GM19452 (cell line): ENCODE measurements at regions not wholly inside any gene's neighbourhood (a gene's known extent, or its start where the extent isn't known, plus 50 kb on each side); places are given as distances from the start of the nearest gene placed in this dataset.

Experiments used
- ATAC-seq: cut with Tn5 transposase; IDR thresholded peaks from one replicate; pipeline ENCODE4 v1.9.1; 2021; ENCODE audit not compliant: unreplicated experiment

DNA sequence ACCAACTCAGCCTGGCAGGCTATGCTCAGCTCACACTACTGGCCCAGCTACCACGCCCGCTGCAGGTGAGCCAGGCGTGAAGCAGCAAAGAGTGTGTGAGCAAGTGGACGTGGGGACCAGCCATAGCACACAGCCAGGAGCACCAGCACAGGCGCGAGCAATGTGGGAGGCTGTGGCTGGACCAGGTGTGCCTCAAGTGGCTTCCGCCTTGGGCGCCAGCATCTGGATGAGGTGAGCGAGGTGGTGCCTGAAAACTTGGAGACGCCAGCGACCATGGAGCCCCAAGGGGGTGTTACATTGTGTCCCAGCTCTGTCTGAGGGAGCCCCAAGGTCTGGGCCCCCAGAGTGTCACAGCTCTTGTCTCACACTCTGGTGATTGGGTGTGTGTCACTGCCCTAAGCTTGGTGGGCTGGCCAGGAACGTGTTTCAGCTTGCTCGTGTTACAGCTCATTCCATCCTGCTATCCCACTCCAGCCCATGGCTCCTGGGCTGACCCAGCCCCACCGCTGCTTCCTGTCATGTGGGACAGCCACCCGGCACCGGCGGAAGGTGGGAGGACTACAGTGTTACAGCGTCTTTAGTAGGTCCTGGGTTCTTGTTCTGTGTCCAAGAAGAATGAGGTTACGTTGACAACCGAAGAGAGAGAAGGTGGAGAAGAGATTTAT lies 508.0 kb upstream of the MMS22L start:
- no peak for ATAC-seq

DNA sequence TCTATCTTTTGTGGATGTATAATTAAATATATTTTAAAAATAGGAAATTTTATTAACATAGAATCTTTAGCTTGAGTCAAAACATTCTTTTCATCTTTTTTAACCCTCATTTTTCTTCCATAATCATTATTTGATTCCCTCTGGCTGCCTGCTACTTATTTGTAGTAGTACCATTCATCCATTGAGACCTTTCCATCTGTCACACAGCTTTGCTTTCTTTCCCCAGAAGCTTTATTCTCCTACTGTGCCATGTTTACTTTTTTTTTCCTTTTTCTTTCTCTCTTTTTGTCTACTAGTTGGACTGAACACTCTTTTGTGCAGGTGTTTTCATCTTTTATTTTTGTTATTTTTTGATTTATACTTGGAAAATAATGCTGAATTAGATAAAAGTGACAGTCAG lies 522.6 kb upstream of the MMS22L start:
- ATAC-seq = no peak

DNA sequence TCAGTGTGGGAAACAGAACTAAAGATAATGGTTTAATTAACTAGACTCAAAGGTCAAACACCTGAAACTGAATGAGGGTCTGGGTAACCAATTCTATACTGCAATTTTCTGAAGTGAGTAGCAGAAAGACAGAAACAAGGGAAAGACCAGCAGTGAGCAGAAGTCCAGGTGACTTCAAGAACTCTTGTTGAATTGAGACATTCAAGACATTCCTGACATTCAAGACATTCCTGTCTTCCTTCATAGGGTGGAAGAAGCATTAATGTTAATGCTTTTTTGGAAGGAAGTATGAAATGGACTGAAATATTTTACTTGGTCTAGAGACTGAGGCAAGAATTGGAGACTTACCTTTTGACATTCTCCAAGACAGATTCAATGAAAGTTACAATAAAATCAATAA lies 529.9 kb upstream of the MMS22L start:
- no peak for ATAC-seq

DNA sequence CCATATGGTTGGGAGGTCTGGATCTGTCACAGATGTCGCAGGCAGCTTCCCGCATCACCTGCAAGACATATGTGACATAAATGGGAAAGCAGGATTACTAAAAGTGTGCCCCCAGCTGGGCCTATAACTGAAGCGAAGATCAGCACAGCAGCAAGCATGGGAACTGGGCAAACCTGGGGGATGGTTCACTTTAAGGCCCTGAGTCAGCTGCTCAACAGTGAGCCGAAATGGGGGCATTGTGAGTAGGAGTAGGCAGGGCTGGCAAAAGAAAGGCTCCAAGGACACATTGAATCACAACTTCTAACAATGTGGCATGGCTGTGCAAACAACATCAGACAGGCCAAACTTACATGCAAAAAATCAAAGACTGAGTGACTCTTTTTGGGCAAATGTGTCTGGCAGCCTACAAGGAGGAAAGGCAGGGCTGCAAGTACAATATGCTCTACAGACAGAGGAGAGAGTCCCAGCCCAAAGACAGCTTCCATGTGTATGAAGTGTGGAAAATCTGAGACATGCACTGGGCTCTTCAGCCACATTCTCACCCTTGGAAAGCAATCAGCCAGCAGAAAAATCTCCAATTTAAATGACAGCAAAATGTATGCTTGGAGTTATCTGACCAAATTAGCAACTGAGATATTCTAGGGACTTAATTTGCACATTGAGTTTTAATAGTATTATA lies 531.0 kb upstream of the MMS22L start:
- ATAC-seq = no peak

DNA sequence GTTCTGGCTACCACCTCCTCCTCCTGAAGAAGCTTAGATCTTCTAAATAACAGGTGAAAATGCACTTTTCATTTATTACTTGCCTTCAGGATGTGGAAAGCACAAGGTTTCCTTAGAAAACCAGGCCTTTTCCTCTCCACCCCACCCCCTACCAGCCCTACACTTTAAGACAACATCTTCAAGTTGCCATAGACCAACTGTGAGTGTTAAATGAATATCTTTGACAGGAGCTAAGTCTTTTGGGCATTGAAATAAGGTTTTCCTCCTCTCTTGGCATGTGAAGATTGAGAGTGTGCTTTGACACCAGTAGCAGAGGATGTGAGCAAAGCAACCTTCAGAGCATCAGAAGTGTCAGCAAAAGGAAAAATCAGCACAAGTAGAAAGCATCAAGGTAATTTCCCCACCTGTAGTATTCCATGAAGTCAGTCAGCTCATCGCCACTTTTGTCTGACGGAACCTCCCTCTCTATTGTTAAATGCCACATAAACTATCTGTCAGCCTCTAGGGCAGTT lies 532.3 kb upstream of the MMS22L start:
- ATAC-seq = no peak

DNA sequence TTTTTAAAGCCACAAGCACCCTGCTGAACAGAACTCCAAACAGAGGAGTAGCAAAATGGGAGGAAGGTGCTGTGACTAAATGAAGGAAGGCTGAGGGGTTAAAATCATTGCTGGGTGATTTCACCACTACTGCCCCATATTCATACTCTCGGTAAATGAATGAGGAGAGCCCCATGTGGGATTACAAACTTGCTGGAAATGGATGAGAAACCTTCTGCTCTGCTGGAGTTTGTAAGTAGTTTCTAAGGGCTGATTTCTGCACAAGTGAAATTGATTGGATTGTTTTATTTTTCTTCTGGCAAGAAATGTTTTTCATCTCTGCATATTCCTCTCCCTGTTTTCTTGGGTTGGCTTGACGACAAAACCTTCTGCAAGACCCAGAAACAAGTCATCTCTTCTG lies 533.5 kb upstream of the MMS22L start:
- ATAC-seq = no peak

DNA sequence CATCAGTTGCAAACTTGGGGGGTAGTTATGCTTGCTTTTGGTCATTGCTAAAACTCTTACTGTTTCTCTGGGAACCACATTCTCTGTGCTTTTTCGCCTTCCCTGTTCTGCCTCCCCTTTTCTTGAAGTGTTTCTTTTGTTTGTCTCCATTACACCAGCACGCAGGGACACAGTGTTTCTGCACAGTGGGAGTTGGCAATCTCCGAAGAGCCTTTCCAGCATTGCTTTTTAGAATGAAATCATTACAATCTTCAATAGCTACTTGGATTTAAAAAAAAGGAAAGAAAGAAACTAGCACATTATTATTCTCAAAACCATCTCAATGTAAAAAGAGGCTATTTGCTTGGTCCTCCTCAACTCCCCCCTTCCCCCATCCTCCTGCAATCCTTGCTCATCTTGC lies 536.7 kb upstream of the MMS22L start:
- no peak for ATAC-seq

DNA sequence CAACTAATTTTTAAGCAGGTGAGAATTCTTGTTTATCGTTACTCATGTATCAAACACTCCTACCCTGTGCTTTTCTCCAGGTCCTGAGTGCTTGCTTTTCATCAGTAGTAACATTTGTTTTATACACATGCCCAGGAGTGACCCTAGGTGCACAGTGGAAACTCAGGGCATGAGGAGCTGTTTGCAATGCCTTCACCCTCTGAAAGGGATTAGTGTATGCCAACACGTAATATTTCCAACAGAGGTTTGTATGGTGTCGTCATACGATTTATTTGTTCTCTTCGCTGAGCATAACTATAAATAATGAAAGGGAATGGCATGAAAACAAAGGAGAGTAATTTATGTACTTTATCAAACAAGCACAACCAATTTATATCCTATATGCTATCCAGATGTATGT lies 537.4 kb upstream of the MMS22L start:
- ATAC-seq = no peak

DNA sequence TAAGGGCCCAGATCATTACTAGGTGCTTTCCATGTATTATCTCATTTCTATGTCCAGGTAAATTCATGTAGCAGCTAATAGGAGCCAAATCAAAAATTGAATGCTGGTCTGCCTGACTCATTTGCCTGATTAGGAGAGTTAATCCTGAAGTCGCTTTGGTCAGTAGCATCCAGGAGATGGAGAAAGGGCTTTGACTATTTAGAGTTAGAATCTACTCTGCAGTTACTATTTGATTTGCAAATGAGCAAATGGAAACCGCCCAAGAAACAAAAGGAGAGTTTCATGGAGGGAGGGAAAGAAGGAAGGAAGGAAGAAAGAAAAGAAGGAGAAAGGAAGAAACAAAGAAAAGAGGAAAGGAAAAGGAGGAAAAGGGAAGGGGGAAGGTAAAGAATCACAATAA lies 539.6 kb upstream of the MMS22L start:
- ATAC-seq = no peak

DNA sequence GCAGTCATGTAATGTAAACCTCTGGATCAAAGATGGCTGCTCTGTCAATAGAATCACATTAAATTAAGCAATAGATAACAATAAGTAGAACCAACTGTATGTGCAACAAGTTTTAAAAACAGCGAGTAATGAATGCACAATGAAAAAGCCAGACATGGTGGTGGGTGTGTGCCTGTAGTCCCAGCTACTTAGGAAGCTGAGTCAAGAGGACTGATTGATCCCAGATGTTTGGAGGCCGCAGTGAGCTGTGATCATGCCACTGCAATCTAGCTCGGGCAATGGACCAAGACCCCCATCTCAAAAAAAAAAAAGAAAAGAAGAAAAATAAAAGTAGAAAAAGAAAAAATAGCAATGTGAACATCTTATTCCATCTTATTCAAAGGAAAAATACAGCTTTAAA lies 558.7 kb upstream of the MMS22L start:
- no peak for ATAC-seq

DNA sequence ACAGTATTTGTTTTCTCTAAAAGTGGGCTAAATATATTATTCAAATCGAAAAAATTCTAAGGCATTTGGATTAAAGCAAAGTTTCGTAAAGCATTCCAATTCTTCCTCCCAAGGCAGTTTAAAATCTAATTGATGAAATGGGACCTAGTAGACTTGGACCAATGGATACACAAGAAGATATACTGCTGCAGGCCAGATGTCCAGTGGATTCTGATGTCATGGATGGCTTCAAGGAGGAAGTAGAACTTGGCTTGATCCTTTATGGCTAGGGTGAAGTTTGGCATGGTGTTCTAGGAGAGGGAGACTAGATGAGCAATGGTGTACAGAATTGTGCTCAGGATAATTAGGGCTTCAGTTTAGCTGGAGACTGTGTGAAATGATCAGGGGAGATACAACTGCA lies 559.5 kb upstream of the MMS22L start:
- no peak for ATAC-seq

DNA sequence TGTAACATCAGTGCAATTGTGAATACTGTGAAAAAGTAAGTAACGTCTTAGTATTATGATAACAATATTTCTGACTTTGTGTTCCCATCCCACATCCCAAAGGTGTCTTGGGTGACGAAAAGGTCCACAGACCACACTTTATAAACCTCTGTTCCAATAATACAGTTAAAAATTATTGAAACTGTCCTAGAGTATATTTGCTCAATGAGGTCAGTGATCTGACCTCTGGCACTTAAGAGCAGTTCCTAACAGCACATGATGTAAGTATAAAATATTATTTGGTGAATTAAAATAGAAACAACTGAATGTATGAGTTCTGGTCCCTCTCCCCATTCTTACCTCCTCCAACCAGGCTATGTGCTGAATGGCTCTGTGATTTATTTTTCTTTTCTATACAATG lies 566.4 kb upstream of the MMS22L start:
- no peak for ATAC-seq

DNA sequence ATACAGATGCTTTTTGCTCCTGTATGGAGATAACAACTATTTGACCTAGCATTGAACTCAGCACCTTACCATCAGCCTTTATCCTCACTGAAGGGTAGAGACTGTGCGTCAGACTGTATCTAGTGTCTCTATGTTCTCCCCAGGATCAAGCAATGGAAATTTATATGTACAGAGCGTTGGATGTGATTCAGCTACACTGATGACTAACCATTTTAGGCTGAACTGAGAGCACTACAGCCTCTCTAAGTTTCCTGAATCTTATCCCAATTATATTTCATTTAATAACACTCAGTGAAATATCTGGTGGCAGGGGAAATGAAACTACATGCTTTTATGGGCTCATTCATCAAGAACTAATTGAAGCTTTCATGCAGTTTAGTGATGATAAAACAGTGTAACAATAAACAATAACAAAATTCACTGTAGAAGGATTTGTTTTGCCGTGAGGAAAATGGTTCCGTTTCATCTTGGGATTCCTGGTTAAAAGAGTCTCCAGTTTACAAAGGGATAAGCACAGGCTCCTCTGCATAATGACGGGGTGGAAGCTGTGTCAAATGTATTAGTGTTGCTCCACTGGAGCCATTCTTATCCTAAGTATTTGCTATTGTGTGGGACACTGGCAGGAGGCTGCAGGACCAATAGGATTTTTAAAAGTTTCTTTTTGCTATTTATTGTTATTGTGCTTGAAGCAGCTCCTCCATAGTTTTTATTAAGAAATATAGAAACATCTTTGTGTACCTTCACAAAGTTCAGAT lies 567.6 kb upstream of the MMS22L start:
- ATAC-seq = no peak

DNA sequence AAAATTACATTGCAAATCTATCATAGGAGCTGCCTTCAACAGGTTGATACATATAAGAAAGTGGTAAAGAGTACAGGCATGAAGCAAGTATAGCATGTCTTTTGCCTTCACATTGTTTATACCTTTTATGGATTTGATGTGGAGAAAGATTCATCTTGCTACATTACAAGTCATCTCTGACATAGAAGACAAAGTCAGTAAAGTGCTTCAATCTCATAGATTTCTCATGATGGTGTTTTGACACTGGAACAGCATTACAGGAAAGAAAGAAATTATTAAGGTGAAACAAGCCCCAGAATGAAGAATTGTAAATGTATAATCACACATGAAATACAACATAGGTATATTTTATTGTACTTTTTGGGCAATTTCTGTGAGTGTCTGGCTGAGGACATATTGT lies 580.7 kb upstream of the MMS22L start:
- ATAC-seq = no peak

DNA sequence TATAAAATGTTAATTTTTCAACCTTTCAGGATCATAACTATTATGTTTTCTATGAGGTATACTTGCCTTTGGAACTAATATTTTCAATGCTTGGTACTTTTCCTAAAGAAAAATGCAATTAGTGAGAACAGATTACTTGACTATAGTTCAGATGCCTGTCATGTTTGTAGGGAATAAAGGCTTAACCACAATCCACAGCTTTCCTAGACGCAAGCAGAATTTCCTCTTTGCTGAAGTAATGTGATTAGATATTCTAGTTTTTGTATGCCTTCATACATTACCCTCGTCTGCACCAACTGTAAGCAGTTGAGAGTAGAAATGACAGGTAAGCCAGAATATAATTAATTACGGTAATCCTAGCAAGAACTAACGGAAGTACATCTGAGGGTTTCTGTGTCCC lies 581.4 kb upstream of the MMS22L start:
- ATAC-seq = no peak

DNA sequence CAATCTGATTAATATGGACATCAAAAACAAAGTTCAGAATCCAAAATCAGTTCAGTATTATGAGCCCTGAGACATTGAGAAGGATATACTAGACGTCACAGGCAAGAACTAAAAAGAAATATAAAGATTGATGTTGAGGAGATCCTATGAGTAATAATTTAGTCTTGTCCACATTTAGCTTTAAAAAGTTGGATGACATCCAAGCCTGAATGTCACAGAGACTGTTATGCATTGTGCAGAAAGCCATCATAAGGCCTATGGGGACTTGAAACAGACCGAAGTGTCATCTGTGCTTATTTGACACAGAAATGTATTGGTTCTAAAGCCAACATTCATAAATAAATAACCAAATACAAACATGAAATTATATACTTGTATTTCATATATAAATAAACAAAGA lies 581.8 kb upstream of the MMS22L start:
- ATAC-seq = no peak

DNA sequence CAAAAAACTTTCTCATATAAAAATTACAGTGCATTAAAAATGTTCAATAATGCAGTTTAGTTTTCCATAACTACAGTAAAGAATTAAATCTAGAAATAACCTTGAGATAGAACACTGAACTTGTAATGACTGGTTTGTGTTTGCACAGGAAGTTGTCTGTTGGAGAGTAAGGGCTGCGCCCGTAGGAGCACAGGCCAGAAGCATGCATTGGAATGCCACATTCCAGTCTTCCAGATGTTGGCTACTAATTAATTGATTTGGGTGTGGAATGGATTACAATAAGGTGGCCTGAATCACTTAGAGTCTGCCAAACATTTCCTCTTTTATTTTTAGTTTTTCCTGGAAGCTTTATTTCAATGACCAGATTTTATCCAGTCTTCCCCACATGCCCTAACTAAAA lies 582.6 kb upstream of the MMS22L start:
- no peak for ATAC-seq

DNA sequence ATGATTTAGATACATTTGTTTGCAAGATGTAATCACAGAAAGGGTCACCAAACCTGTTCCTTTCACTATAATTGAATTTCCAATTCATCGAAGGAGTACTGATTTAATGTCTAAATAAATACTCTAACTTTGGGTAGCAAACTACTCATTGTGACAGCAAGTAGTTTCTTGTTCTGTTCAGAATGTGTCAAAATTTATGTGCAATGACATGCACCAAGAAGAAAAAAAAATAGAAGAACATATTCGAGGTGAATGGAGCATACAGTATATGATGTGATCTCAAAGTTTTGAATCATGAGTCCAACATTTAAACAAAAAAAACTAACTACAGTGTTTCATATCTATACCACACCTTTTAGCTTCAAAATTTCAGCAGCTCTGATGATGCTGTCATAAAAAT lies 583.6 kb upstream of the MMS22L start:
- ATAC-seq = no peak

DNA sequence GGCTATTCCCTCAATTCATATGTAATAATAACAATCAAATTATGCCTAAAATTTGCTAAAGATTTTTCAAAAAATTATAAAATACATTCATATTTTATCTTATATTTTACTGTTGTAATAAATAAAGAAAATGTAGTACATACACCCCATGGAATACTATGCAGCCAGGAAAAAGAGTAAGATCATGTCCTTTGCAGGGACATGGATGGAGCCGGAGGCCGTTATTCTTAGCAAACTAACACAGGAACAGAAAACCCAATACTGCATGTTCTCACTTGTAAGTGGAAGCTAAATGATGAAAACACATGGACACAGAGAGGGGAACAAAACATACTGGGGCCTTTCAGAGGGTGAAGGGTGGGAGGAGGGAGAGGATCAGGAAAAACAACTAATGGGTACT lies 584.2 kb upstream of the MMS22L start:
- ATAC-seq = no peak

DNA sequence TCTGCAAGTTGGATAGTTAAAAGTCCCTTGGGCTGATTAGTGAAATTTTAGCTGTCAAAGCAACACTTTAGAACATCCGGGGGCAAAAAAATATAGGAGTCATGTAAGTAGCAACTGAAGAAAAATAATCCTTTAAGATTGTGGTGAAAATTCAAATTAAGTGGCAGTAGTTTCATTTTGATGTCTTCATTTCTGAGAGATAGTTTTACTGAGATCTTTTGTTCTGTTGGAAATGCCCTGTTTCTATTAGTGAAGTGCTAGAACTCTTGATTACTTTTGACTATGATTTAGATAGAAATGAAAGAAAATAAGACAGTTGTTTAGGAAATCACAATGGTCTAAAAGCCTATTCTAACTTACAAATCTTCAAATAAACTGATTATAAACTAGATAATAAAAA lies 587.3 kb upstream of the MMS22L start:
- no peak for ATAC-seq

DNA sequence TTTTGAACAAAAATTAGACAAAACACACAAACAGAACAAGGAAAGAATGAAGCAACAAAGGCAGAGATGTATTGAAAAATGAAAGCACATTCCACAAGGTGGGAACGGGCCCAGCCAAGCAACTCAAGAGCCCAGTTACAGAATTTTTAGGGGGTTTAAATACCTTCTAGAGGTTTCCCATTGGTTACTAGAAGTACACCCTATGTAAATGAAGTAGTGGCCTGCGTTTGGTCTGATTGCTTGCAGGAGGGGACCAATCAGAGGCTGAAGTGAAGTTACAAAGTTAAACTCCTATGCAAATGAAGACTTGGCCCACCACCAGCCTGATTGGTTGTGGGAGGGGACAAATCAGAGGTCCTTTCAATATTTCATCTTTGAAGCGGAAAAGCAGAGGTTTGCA lies 593.7 kb upstream of the MMS22L start:
- no peak for ATAC-seq

DNA sequence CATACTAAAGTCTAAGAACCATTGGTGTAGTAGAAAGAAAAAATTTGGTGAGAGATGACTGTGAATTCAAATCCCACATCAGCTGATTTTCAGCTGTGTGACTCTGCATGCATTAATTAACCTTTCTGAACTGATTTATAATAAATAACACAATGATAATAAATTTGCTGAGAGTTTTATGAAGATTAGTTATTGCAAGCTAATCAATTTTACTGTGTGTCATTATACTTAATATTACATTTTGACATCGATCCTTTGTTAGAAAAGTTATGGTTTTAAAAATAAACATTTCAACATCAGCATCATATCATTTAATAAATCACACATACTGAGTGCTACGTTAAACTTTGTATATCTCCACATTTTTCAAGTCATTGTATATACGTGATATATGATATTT lies 599.7 kb upstream of the MMS22L start:
- no peak for ATAC-seq
